GM18508 (cell line): ENCODE measurements at regions not wholly inside any gene's neighbourhood (a gene's known extent, or its start where the extent isn't known, plus 50 kb on each side); places are given as distances from the start of the nearest gene placed in this dataset.

Experiments used
- ATAC-seq: cut with Tn5 transposase; IDR thresholded peaks from one replicate; pipeline ENCODE4 v1.9.1; 2021; ENCODE audit warnings: moderate number of reproducible peaks; ENCODE audit not compliant: insufficient read depth, unreplicated experiment

GRCh38 chr5:97657239-97657638 is 474.2 kb upstream of the RIOK2 start:
- ATAC-seq = no peak

GRCh38 chr5:97658116-97658900 is 475.3 kb upstream of the RIOK2 start:
- no peak for ATAC-seq

GRCh38 chr5:97666783-97667182 is 483.7 kb upstream of the RIOK2 start:
- no peak for ATAC-seq

GRCh38 chr5:97670447-97670846 is 487.4 kb upstream of the RIOK2 start:
- no peak for ATAC-seq

GRCh38 chr5:97676608-97677007 is 493.6 kb upstream of the RIOK2 start:
- ATAC-seq = no peak

- no peak for ATAC-seq
These were observed 511.0 kb upstream of the RIOK2 start for GRCh38 chr5:97694091-97694490.

- no peak for ATAC-seq
These were observed 531.4 kb upstream of the RIOK2 start for GRCh38 chr5:97714424-97714823.

- no peak for ATAC-seq
These were observed 543.1 kb upstream of the RIOK2 start for GRCh38 chr5:97726106-97726505.

- ATAC-seq = no peak
These were observed 545.9 kb upstream of the RIOK2 start for GRCh38 chr5:97728920-97729319.

GRCh38 chr5:97729938-97730337 is 546.9 kb upstream of the RIOK2 start:
- no peak for ATAC-seq

- no peak for ATAC-seq
These were observed 552.2 kb upstream of the RIOK2 start for GRCh38 chr5:97735209-97735608.

- ATAC-seq = no peak
These were observed 554.6 kb upstream of the RIOK2 start for GRCh38 chr5:97737608-97738007.

- no peak for ATAC-seq
These were observed 562.8 kb upstream of the RIOK2 start for GRCh38 chr5:97745817-97746216.

- ATAC-seq = no peak
These were observed 567.5 kb upstream of the RIOK2 start for GRCh38 chr5:97750576-97750975.

- no peak for ATAC-seq
These were observed 568.5 kb upstream of the RIOK2 start for GRCh38 chr5:97751540-97751939.

- no peak for ATAC-seq
These were observed 569.8 kb upstream of the RIOK2 start for GRCh38 chr5:97752871-97753270.

- ATAC-seq = no peak
These were observed 579.4 kb upstream of the RIOK2 start for GRCh38 chr5:97762483-97762882.

- ATAC-seq = no peak
These were observed 581.7 kb upstream of the RIOK2 start for GRCh38 chr5:97764700-97765099.

- ATAC-seq = no peak
These were observed 595.4 kb upstream of the RIOK2 start for GRCh38 chr5:97778451-97778850.

GRCh38 chr5:97788369-97788768 is 605.3 kb upstream of the RIOK2 start:
- ATAC-seq = no peak

- ATAC-seq = no peak
These were observed 615.0 kb upstream of the RIOK2 start for GRCh38 chr5:97797994-97798451.

- no peak for ATAC-seq
These were observed 618.4 kb upstream of the RIOK2 start for GRCh38 chr5:97801461-97801860.
